Vagina (tissue), 2 donors: ENCODE measurements at regions not wholly inside any gene's neighbourhood (a gene's known extent, or its start where the extent isn't known, plus 50 kb on each side); places are given as distances from the start of the nearest gene placed in this dataset.

ENCODE experiments used
- CTCF ChIP-seq, 3 experiments: fragments of 450-650 bp in 2 of 3; fragments of 200-600 bp in 1 of 3; sonication (generic) in 1 of 3; IDR thresholded peaks; one replicate each; pipeline ENCODE4 v1.5.1; 2017 to 2019; ENCODE audit warnings: antibody characterized with exemption in 3 of 3, mild to moderate bottlenecking in 2 of 3, moderate library complexity in 2 of 3
- POLR2A ChIP-seq, 2 donors: fragments of 450-650 bp; IDR thresholded peaks; one replicate each; pipeline ENCODE4 v1.6.1; 2017; ENCODE audit warnings: antibody characterized with exemption in 2 of 2, mild to moderate bottlenecking in 2 of 2, moderate library complexity in 2 of 2
- POLR2AphosphoS5 ChIP-seq, 2 donors: sonication (generic); formaldehyde crosslinking; IDR thresholded peaks; one replicate each; pipeline ENCODE4 v1.9.0; 2017; ENCODE audit warnings: antibody characterized with exemption in 2 of 2, mild to moderate bottlenecking in 2 of 2, low read depth in 1 of 2; ENCODE audit not compliant: insufficient read depth in 1 of 2

- TF ChIP-seq CTCF (IDR thresholded peaks at IDR 0.05) (no peak), POLR2AphosphoS5 (IDR thresholded peaks at IDR 0.05; ENCODE audit: insufficient read depth in 1 of 2, low read depth in 1 of 2) (no peak), POLR2A (IDR thresholded peaks at IDR 0.05) (no peak)
Observed at GRCh38 chr7:136489808-136490207, 378.6 kb upstream of the CHRM2 start.
